Natural killer cell treated with Interleukin-12 subunit alpha and Interleukin-12 subunit beta and Interleukin-15 and Interleukin-18, amount 100 ng/mL, for 72 hours (primary cell): ENCODE measurements at regions not wholly inside any gene's neighbourhood (a gene's known extent, or its start where the extent isn't known, plus 50 kb on each side); places are given as distances from the start of the nearest gene placed in this dataset.
"Not testable (repeated sequence)": the region's sequence is repeated elsewhere in the genome, so short reads cannot be mapped to it uniquely, and the experiment has no call there.

Experiments
- ATAC-seq, 2 donors: fragments of 150-1000 bp; cut with Tn5 transposase in 1 of 2; sonication (Bioruptor Pico), chemical (Tn5 transposase) in 1 of 2; 2 replicates each; pipeline ENCODE4 v1.10.0; 2021
- DNase-seq: peaks from one replicate; pipeline ENCODE4 v3.0.0; 2022; ENCODE audit warnings: low spot score
- H3K27ac Mint-ChIP-seq, 2 donors: 1 replicate in 1 of 2; 2 replicates in 1 of 2; pipeline ENCODE4 v1.8.0; 2022; ENCODE audit warnings: mixed read lengths in 2 of 2, mild to moderate bottlenecking in 1 of 2, moderate library complexity in 1 of 2
- H3K27me3 Mint-ChIP-seq, 2 donors: 1 replicate in 1 of 2; 2 replicates in 1 of 2; pipeline ENCODE4 v1.8.0; 2022; ENCODE audit warnings: mixed read lengths in 2 of 2
- H3K36me3 Mint-ChIP-seq: one replicate; pipeline ENCODE4 v1.8.0; 2022; ENCODE audit warnings: mixed read lengths
- H3K4me1 Mint-ChIP-seq, 2 donors: 1 replicate in 1 of 2; 2 replicates in 1 of 2; pipeline ENCODE4 v1.8.0; 2022; ENCODE audit warnings: low read depth in 2 of 2, mixed read lengths in 2 of 2, mild to moderate bottlenecking in 1 of 2
- H3K4me3 Mint-ChIP-seq: one replicate; pipeline ENCODE4 v1.8.0; 2022; ENCODE audit warnings: mixed read lengths
- H3K9me3 Mint-ChIP-seq: 2 replicates; pipeline ENCODE4 v1.8.0; 2022; ENCODE audit warnings: mixed read lengths

GRCh38 chr15:39022532-39023305 lies 458.1 kb upstream of the RASGRP1 start:
- no peak overlapping the region for H3K4me3 Mint-ChIP-seq
- no peaks in the 10 kb centered on the region for H3K36me3 Mint-ChIP-seq
- H3K9me3 Mint-ChIP-seq = no peaks in the 10 kb centered on the region
- DNase-seq (no peak), ATAC-seq (no peak)
- no peak overlapping the region for H3K27ac Mint-ChIP-seq
- peaks cover 22 to 31% of the 10 kb centered on the region in 2 donors for H3K27me3 Mint-ChIP-seq
- no peaks in the 10 kb centered on the region for H3K4me1 Mint-ChIP-seq

GRCh38 chr15:39025321-39025720 lies 460.7 kb upstream of the RASGRP1 start:
- Mint-ChIP-seq H3K4me1 (no peaks in the 10 kb centered on the region), H3K27ac (no peak overlapping the region)
- peak in 1 of 2 donors; percentile 28 for ATAC-seq

GRCh38 chr15:39025881-39026280 lies 461.3 kb upstream of the RASGRP1 start:
- H3K4me3 Mint-ChIP-seq = no peak overlapping the region
- DNase-seq (no peak), ATAC-seq (no peak)
- H3K27ac Mint-ChIP-seq = no peak overlapping the region
- H3K9me3 Mint-ChIP-seq = no peaks in the 10 kb centered on the region
- H3K36me3 Mint-ChIP-seq = no peaks in the 10 kb centered on the region
- peaks cover 10 to 29% of the 10 kb centered on the region in 2 donors for H3K27me3 Mint-ChIP-seq
- no peaks in the 10 kb centered on the region for H3K4me1 Mint-ChIP-seq

More at GRCh38 chr15:39025321-39025720, 460.7 kb upstream of the RASGRP1 start:
- Mint-ChIP-seq H3K4me3 (no peak overlapping the region), H3K27me3 (peaks cover 10 to 24% of the 10 kb centered on the region in 2 donors), H3K36me3 (no peaks in the 10 kb centered on the region), H3K9me3 (no peaks in the 10 kb centered on the region)
- DNase-seq = no peak

- Mint-ChIP-seq H3K36me3 (no peaks in the 10 kb centered on the region), H3K9me3 (no peaks in the 10 kb centered on the region), H3K27me3 (peaks cover 16 to 42% of the 10 kb centered on the region in 2 donors), H3K27ac (no peak overlapping the region), H3K4me3 (no peak overlapping the region), H3K4me1 (no peaks in the 10 kb centered on the region)
- DNase-seq = no peak
- ATAC-seq = no peak
These were observed 463.5 kb upstream of the RASGRP1 start for GRCh38 chr15:39028069-39028468.

GRCh38 chr15:39029741-39030140 lies 465.1 kb upstream of the RASGRP1 start:
- H3K4me3 Mint-ChIP-seq = no peak overlapping the region
- peaks cover 14 to 52% of the 10 kb centered on the region in 2 donors for H3K27me3 Mint-ChIP-seq
- DNase-seq (no peak), ATAC-seq (no peak)
- no peaks in the 10 kb centered on the region for H3K9me3 Mint-ChIP-seq
- no peaks in the 10 kb centered on the region for H3K36me3 Mint-ChIP-seq
- no peak overlapping the region for H3K27ac Mint-ChIP-seq
- no peaks in the 10 kb centered on the region for H3K4me1 Mint-ChIP-seq

- Mint-ChIP-seq H3K36me3 (no peaks in the 10 kb centered on the region), H3K4me3 (no peak overlapping the region), H3K27ac (no peak overlapping the region), H3K27me3 (peaks cover 14 to 52% of the 10 kb centered on the region in 2 donors), H3K4me1 (no peaks in the 10 kb centered on the region), H3K9me3 (no peaks in the 10 kb centered on the region)
- ATAC-seq (no peak), DNase-seq (no peak)
These were observed 465.9 kb upstream of the RASGRP1 start for GRCh38 chr15:39030291-39031070.

- no peaks in the 10 kb centered on the region for H3K9me3 Mint-ChIP-seq
- no peaks in the 10 kb centered on the region for H3K36me3 Mint-ChIP-seq
These were observed 467.0 kb upstream of the RASGRP1 start for GRCh38 chr15:39031596-39031995.

GRCh38 chr15:39034816-39035215 lies 470.2 kb upstream of the RASGRP1 start:
- ATAC-seq (no peak), DNase-seq (no peak)
- Mint-ChIP-seq H3K9me3 (no peaks in the 10 kb centered on the region), H3K27me3 (peaks cover 22 to 54% of the 10 kb centered on the region in 2 donors), H3K36me3 (no peaks in the 10 kb centered on the region), H3K4me3 (no peak overlapping the region), H3K27ac (no peak overlapping the region), H3K4me1 (no peaks in the 10 kb centered on the region)

More at GRCh38 chr15:39031596-39031995, 467.0 kb upstream of the RASGRP1 start:
- Mint-ChIP-seq H3K27ac (no peak overlapping the region), H3K4me1 (no peaks in the 10 kb centered on the region), H3K4me3 (no peak overlapping the region), H3K27me3 (peaks cover 14 to 52% of the 10 kb centered on the region in 2 donors)
- ATAC-seq = no peak
- DNase-seq = no peak

GRCh38 chr15:39037611-39038010 lies 473.0 kb upstream of the RASGRP1 start:
- H3K27ac Mint-ChIP-seq, H3K36me3 Mint-ChIP-seq, H3K4me3 Mint-ChIP-seq, ATAC-seq, H3K9me3 Mint-ChIP-seq, H3K4me1 Mint-ChIP-seq, DNase-seq: not testable (repeated sequence)
- H3K27me3 Mint-ChIP-seq = peaks cover 25 to 35% of the 10 kb centered on the region in 2 donors

- Mint-ChIP-seq H3K27ac (no peak overlapping the region), H3K4me1 (no peaks in the 10 kb centered on the region), H3K36me3 (no peaks in the 10 kb centered on the region), H3K27me3 (peaks cover 19 to 26% of the 10 kb centered on the region in 2 donors), H3K9me3 (no peaks in the 10 kb centered on the region), H3K4me3 (no peak overlapping the region)
- DNase-seq (no peak), ATAC-seq (no peak)
These were observed 476.2 kb upstream of the RASGRP1 start for GRCh38 chr15:39040861-39041260.

- DNase-seq = no peak
- no peak overlapping the region for H3K4me3 Mint-ChIP-seq
- no peaks in the 10 kb centered on the region for H3K36me3 Mint-ChIP-seq
- no peaks in the 10 kb centered on the region for H3K4me1 Mint-ChIP-seq
- H3K27me3 Mint-ChIP-seq = peaks cover 25 to 29% of the 10 kb centered on the region in 2 donors
- no peaks in the 10 kb centered on the region for H3K9me3 Mint-ChIP-seq
- no peak for ATAC-seq
- no peak overlapping the region for H3K27ac Mint-ChIP-seq
These were observed 477.4 kb upstream of the RASGRP1 start for GRCh38 chr15:39041979-39042495.

GRCh38 chr15:39051626-39052322 lies 487.2 kb upstream of the RASGRP1 start:
- Mint-ChIP-seq H3K4me3 (no peak overlapping the region), H3K9me3 (peaks cover 12% of the 10 kb centered on the region), H3K27me3 (peaks cover 25 to 26% of the 10 kb centered on the region in 2 donors), H3K36me3 (peaks cover 11% of the 10 kb centered on the region), H3K4me1 (no peaks in the 10 kb centered on the region), H3K27ac (no peak overlapping the region)
- ATAC-seq = no peak
- DNase-seq = no peak

GRCh38 chr15:39052323-39052705 lies 487.7 kb upstream of the RASGRP1 start:
- no peak overlapping the region for H3K27ac Mint-ChIP-seq
- H3K4me3 Mint-ChIP-seq = no peak overlapping the region
- H3K27me3 Mint-ChIP-seq = peaks cover 25 to 26% of the 10 kb centered on the region in 2 donors
- DNase-seq (no peak), ATAC-seq (no peak)
- peaks cover 12% of the 10 kb centered on the region for H3K9me3 Mint-ChIP-seq
- no peaks in the 10 kb centered on the region for H3K4me1 Mint-ChIP-seq
- H3K36me3 Mint-ChIP-seq = peaks cover 11% of the 10 kb centered on the region
